A549 (cell line): ENCODE measurements at regions not wholly inside any gene's neighbourhood (a gene's known extent, or its start where the extent isn't known, plus 50 kb on each side); places are given as distances from the start of the nearest gene placed in this dataset.

ENCODE experiments used
- ATAC-seq, 2 experiments: fragments of 200-7000 bp in 1 of 2; fragments of >200 bp in 1 of 2; cut with Nextera tagmentation in 1 of 2; cut with Tn5 transposase in 1 of 2; 3 replicates each; pipeline versions ENCODE4 v1.8.0 to v1.9.1; 2018 to 2020; ENCODE audit warnings: mild to moderate bottlenecking in 1 of 2, moderate library complexity in 1 of 2
- CTCF ChIA-PET: fragments of 300-600 bp; sonication (Branson Sonifier 250); formaldehyde crosslinking; extraction: SDS; loops from one replicate; lab custom pipeline; 2021; ENCODE audit warnings: antibody characterized with exemption, inconsistent platforms; lab: Yijun Ruan, JAX
- POLR2A ChIA-PET: fragments of 350-600 bp; formaldehyde crosslinking; extraction: SDS; loops from one replicate; lab custom pipeline; 2021; ENCODE audit warnings: antibody characterized with exemption, inconsistent platforms; lab: Yijun Ruan, JAX
- DNase-seq, 2 experiments: peaks; one replicate each; pipeline versions ENCODE4 v3.0.0 to v3.0.0-alpha.2; 2011 to 2016; ENCODE audit warnings: low read depth in 1 of 2, low spot score in 1 of 2
- FAIRE-seq: peaks from 2 replicates; lab custom pipeline; 2011; peaks lifted over from hg19 to GRCh38; lab: Jason Lieb, UNC
- H3K27ac ChIP-seq, 2 experiments: fragments of >200 bp; sonication (Bioruptor Twin); formaldehyde crosslinking; 3 replicates each; pipeline ENCODE4 v1.5.1; 2016 to 2017
- H3K4me1 ChIP-seq: fragments of >200 bp; sonication (Bioruptor Twin); formaldehyde crosslinking; 3 replicates; pipeline ENCODE4 v1.6.1; 2016
- H3K4me2 ChIP-seq: fragments of >200 bp; sonication (Bioruptor Twin); formaldehyde crosslinking; 3 replicates; pipeline ENCODE4 v1.6.1; 2016
- H3K4me3 ChIP-seq: fragments of >200 bp; sonication (Bioruptor Twin); formaldehyde crosslinking; 3 replicates; pipeline ENCODE4 v1.5.1; 2016
- H3K9me3 ChIP-seq: fragments of >200 bp; sonication (Bioruptor Twin); formaldehyde crosslinking; 3 replicates; pipeline ENCODE4 v1.6.1; 2016
- ATOH8 ChIP-seq: fragments of 250-450 bp; sonication (Bioruptor Pico); IDR thresholded peaks from 2 replicates; pipeline ENCODE4 v1.5.0; 2020; ENCODE audit warnings: low read depth, mild to moderate bottlenecking, moderate library complexity
- CBX2 ChIP-seq: fragments of 200-600 bp; sonication (generic); IDR thresholded peaks from 2 replicates; pipeline ENCODE4 v1.6.1; 2016; ENCODE audit warnings: low read depth, mild to moderate bottlenecking, borderline replicate concordance
- CBX8 ChIP-seq: fragments of 200-600 bp; sonication (generic); IDR thresholded peaks from 2 replicates; pipeline ENCODE4 v1.6.1; 2016
- FOSB ChIP-seq: fragments of 250-450 bp; sonication (Bioruptor Pico); IDR thresholded peaks from 2 replicates; pipeline ENCODE4 v1.5.0; 2020; ENCODE audit warnings: mild to moderate bottlenecking, moderate library complexity
- FOXS1 ChIP-seq: fragments of 250-450 bp; sonication (Bioruptor Pico); IDR thresholded peaks from 2 replicates; pipeline ENCODE4 v1.5.0; 2020; ENCODE audit warnings: mild to moderate bottlenecking, moderate library complexity
- HDAC2 ChIP-seq: fragments of 200-600 bp; sonication (generic); IDR thresholded peaks from 2 replicates; pipeline ENCODE4 v1.6.1; 2016
- HEYL ChIP-seq: fragments of 250-450 bp; sonication (Bioruptor Pico); IDR thresholded peaks from 2 replicates; pipeline ENCODE4 v1.8.0; 2021; ENCODE audit warnings: mild to moderate bottlenecking, moderate library complexity
- HOXA7 ChIP-seq: fragments of 250-450 bp; sonication (Bioruptor Pico); IDR thresholded peaks from 2 replicates; pipeline ENCODE4 v1.5.0; 2020; ENCODE audit warnings: mild to moderate bottlenecking, moderate library complexity
- KDM5A ChIP-seq: fragments of 200-600 bp; sonication (generic); IDR thresholded peaks from 2 replicates; pipeline ENCODE4 v1.6.1; 2016; ENCODE audit warnings: antibody characterized with exemption, mild to moderate bottlenecking
- MAX ChIP-seq: IDR thresholded peaks from 2 replicates; pipeline ENCODE4 v1.6.1; 2012
- MAZ ChIP-seq: fragments of 150-350 bp; IDR thresholded peaks from 2 replicates; pipeline ENCODE4 v1.6.1; 2014; ENCODE audit warnings: antibody characterized with exemption, low read depth, low read length, borderline replicate concordance
- MYC ChIP-seq: IDR thresholded peaks from 2 replicates; pipeline ENCODE4 v1.6.1; 2012; ENCODE audit warnings: mild to moderate bottlenecking, inconsistent platforms, low read length, improper control_type of control experiment, borderline replicate concordance
- NR3C1 ChIP-seq: fragments of >200 bp; sonication (Bioruptor Twin); formaldehyde crosslinking; IDR thresholded peaks from 3 replicates; pipeline ENCODE4 v1.6.1; 2017
- POLR2AphosphoS2 ChIP-seq: conservative IDR thresholded peaks from 2 replicates; pipeline ENCODE4 v1.6.1; 2012; ENCODE audit warnings: low read length, improper control_type of control experiment, inconsistent platforms
- RAD21 ChIP-seq, 2 experiments: fragments of >200 bp in 1 of 2; sonication (Bioruptor Twin) in 1 of 2; formaldehyde crosslinking in 1 of 2; IDR thresholded peaks in 1 of 2; conservative IDR thresholded peaks in 1 of 2; 2 replicates in 1 of 2; 3 replicates in 1 of 2; pipeline ENCODE4 v1.6.1; 2012 to 2018; ENCODE audit warnings: inconsistent platforms in 1 of 2
- RARB ChIP-seq: fragments of 250-450 bp; sonication (Bioruptor Pico); IDR thresholded peaks from 2 replicates; pipeline ENCODE4 v1.8.0; 2021; ENCODE audit warnings: mild to moderate bottlenecking, moderate library complexity
- RFX5 ChIP-seq: fragments of 450-650 bp; IDR thresholded peaks from 2 replicates; pipeline ENCODE4 v1.7.1; 2014; ENCODE audit warnings: antibody characterized with exemption, mild to moderate bottlenecking, moderate library complexity
- SREBF2 ChIP-seq: fragments of 450-650 bp; IDR thresholded peaks from 2 replicates; pipeline ENCODE4 v1.6.1; 2014; ENCODE audit warnings: mild to moderate bottlenecking, moderate library complexity
- ZC3H11A ChIP-seq: fragments of 450-650 bp; IDR thresholded peaks from 2 replicates; pipeline ENCODE4 v1.6.1; 2014; ENCODE audit warnings: antibody characterized with exemption, mild to moderate bottlenecking
- WGBS: methylation state at CpG from one replicate; pipeline ENCODE4 v1.1.6; 2017; ENCODE audit errors: missing lambda C conversion rate; 5-methylcytosine and 5-hydroxymethylcytosine counted together
- TF ChIP-seq, protein P1 (sequence below): fragments of 200-600 bp; sonication (generic); IDR thresholded peaks from 2 replicates; pipeline ENCODE4 v1.6.1; 2016; ENCODE audit warnings: antibody characterized with exemption, mild to moderate bottlenecking, moderate library complexity
- TF ChIP-seq, protein P2 (sequence below): fragments of >200 bp; sonication (Bioruptor Twin); formaldehyde crosslinking; IDR thresholded peaks from 2 replicates; pipeline ENCODE4 v1.6.1; 2016

GRCh38 chr1:38730511-38731397, 128.8 kb downstream of the RRAGC start:
- ChIA-PET POLR2A (no interaction called here), CTCF (no interaction called here)
- Histone ChIP-seq H3K27ac (no peak overlapping the region), H3K4me3 (no peak overlapping the region), H3K4me1 (no peaks in the 10 kb centered on the region), H3K9me3 (no peaks in the 10 kb centered on the region)
- no peak for DNase-seq
- ATAC-seq: no peak
- FAIRE-seq: no peak
- no peak for TF ChIP-seq ZC3H11A
- TF ChIP-seq, all 56 proteins: peak for 0
- H3K4me2 ChIP-seq: no peak overlapping the region
- 1% methylated on average over 6 of the region's 6 CpGs for WGBS

- no peaks in the 10 kb centered on the region for H3K9me3 ChIP-seq
- FAIRE-seq (no peak), DNase-seq (no peak), ATAC-seq (no peak)
- ChIA-PET POLR2A (no interaction called here), CTCF (no interaction called here)
- H3K4me3 ChIP-seq: no peak overlapping the region
- no peaks in the 10 kb centered on the region for H3K4me1 ChIP-seq
- no peak overlapping the region for H3K27ac ChIP-seq
- TF ChIP-seq NR3C1 (no peak), RAD21 (conservative IDR thresholded peaks at IDR 0.05 in 1 of 2, IDR thresholded peaks at IDR 0.05 in 1 of 2) (no peak), KDM5A (no peak), MYC (no peak), CBX8 (no peak), MAZ (no peak), RFX5 (no peak), HEYL (CRISPR knock-in tag) (no peak), POLR2AphosphoS2 (no peak), ATOH8 (no peak), RARB (CRISPR knock-in tag) (no peak), HDAC2 (no peak), CBX2 (no peak), FOSB (CRISPR knock-in tag) (no peak), SREBF2 (no peak), HOXA7 (no peak), MAX (no peak), FOXS1 (CRISPR knock-in tag) (no peak)
- TF ChIP-seq, protein P1, sequence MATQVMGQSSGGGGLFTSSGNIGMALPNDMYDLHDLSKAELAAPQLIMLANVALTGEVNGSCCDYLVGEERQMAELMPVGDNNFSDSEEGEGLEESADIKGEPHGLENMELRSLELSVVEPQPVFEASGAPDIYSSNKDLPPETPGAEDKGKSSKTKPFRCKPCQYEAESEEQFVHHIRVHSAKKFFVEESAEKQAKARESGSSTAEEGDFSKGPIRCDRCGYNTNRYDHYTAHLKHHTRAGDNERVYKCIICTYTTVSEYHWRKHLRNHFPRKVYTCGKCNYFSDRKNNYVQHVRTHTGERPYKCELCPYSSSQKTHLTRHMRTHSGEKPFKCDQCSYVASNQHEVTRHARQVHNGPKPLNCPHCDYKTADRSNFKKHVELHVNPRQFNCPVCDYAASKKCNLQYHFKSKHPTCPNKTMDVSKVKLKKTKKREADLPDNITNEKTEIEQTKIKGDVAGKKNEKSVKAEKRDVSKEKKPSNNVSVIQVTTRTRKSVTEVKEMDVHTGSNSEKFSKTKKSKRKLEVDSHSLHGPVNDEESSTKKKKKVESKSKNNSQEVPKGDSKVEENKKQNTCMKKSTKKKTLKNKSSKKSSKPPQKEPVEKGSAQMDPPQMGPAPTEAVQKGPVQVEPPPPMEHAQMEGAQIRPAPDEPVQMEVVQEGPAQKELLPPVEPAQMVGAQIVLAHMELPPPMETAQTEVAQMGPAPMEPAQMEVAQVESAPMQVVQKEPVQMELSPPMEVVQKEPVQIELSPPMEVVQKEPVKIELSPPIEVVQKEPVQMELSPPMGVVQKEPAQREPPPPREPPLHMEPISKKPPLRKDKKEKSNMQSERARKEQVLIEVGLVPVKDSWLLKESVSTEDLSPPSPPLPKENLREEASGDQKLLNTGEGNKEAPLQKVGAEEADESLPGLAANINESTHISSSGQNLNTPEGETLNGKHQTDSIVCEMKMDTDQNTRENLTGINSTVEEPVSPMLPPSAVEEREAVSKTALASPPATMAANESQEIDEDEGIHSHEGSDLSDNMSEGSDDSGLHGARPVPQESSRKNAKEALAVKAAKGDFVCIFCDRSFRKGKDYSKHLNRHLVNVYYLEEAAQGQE: no peak
- TF ChIP-seq, protein P2, sequence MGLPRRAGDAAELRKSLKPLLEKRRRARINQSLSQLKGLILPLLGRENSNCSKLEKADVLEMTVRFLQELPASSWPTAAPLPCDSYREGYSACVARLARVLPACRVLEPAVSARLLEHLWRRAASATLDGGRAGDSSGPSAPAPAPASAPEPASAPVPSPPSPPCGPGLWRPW: no peak
- H3K4me2 ChIP-seq: no peak overlapping the region
- 0% methylated on average over 1 of the region's 1 CpG for WGBS
Measured at GRCh38 chr1:38728585-38728908, 131.0 kb downstream of the RRAGC start.
